Right lobe of liver (tissue), 6 donors: ENCODE measurements at regions not wholly inside any gene's neighbourhood (a gene's known extent, or its start where the extent isn't known, plus 50 kb on each side); places are given as distances from the start of the nearest gene placed in this dataset.

Experiments
- ATAC-seq, 4 donors: fragments of 200-7000 bp; cut with Tn5 transposase; one replicate each; pipeline ENCODE4 v1.9.1; 2020; ENCODE audit warnings: mild to moderate bottlenecking in 4 of 4, moderate library complexity in 4 of 4
- DNase-seq, 3 donors: peaks; one replicate each; pipeline ENCODE4 v3.0.0-alpha.2; 2020
- H3K27ac ChIP-seq, 3 donors: fragments of 200-600 bp; one replicate each; pipeline ENCODE4 v1.8.0; 2022
- H3K27me3 ChIP-seq, 2 donors: fragments of 200-600 bp; one replicate each; pipeline ENCODE4 v1.8.0; 2022
- H3K36me3 ChIP-seq, 4 donors: fragments of 200-600 bp; sonication (generic) in 1 of 4; one replicate each; pipeline versions ENCODE4 v1.5.1 to v1.8.0; 2017 to 2022; ENCODE audit warnings: control low read depth in 1 of 4
- H3K4me1 ChIP-seq, 4 donors: fragments of 200-600 bp; sonication (generic) in 1 of 4; one replicate each; pipeline versions ENCODE4 v1.5.1 to v1.8.0; 2017 to 2022; ENCODE audit warnings: control low read depth in 1 of 4
- H3K4me3 ChIP-seq, 3 donors: fragments of 200-600 bp; one replicate each; pipeline ENCODE4 v1.8.0; 2022
- H3K9me3 ChIP-seq, 4 donors: fragments of 200-600 bp; sonication (generic) in 1 of 4; one replicate each; pipeline versions ENCODE4 v1.5.1 to v1.8.0; 2017 to 2022; ENCODE audit warnings: control low read depth in 1 of 4
- CTCF ChIP-seq, 4 donors: fragments of 200-600 bp in 3 of 4; fragments of 450-650 bp in 1 of 4; IDR thresholded peaks; one replicate each; pipeline versions ENCODE4 v1.5.1 to v1.8.0; 2016 to 2022; ENCODE audit warnings: antibody characterized with exemption in 4 of 4, mild to moderate bottlenecking in 2 of 4
- POLR2A ChIP-seq: fragments of 450-650 bp; IDR thresholded peaks from one replicate; pipeline ENCODE4 v1.6.1; 2017; ENCODE audit warnings: antibody characterized with exemption, mild to moderate bottlenecking
- WGBS: methylation state at CpG from one replicate; pipeline ENCODE4 v1.1.6; 2018; ENCODE audit warnings: low coverage, low lambda C conversion rate; ENCODE audit not compliant: insufficient coverage; ENCODE audit errors: missing lambda C conversion rate; 5-methylcytosine and 5-hydroxymethylcytosine counted together
- intact Hi-C, 2 donors: fragments of 100-400 bp; cut with DNase I; formaldehyde crosslinking; loops; one replicate each; pipeline versions ENCODE4 v1.11.2 to v1.14.1; 2022
- donor health status: DM: no; HTN: yes; CAD: no.
- donor health status: DM: no; HTN: no; CAD: no.
- donor health status: DM: no; HTN: no; CAD: no.
- donor health status: DM: no; HTN: yes; CAD: no.
- donor health status: DM: no; HTN: yes; CAD: no.

- intact Hi-C loops: no loop called here
- DNase-seq: no peak
- ATAC-seq: no peak
- 57% methylated on average over 4 of the region's 6 CpGs for WGBS
- no peak overlapping the region for H3K27ac ChIP-seq
- no peak for TF ChIP-seq CTCF (IDR thresholded peaks at IDR 0.05)
- no peak for TF ChIP-seq POLR2A
- H3K27me3 ChIP-seq: no peaks in the 10 kb centered on the region
- H3K9me3 ChIP-seq: no peaks in the 10 kb centered on the region
- no peak overlapping the region for H3K4me3 ChIP-seq
- no peaks in the 10 kb centered on the region for H3K36me3 ChIP-seq
- H3K4me1 ChIP-seq: no peaks in the 10 kb centered on the region
Measured at GRCh38 chr22:47307822-47308221, 545.4 kb downstream of the TBC1D22A start.

- Histone ChIP-seq H3K4me1 (no peaks in the 10 kb centered on the region), H3K27ac (no peak overlapping the region), H3K36me3 (no peaks in the 10 kb centered on the region), H3K4me3 (no peak overlapping the region), H3K27me3 (no peaks in the 10 kb centered on the region), H3K9me3 (no peaks in the 10 kb centered on the region)
- DNase-seq (no peak), ATAC-seq (no peak)
- TF ChIP-seq CTCF (IDR thresholded peaks at IDR 0.05): no peak
- TF ChIP-seq POLR2A: no peak
- WGBS: 69% methylated on average over 5 of the region's 5 CpGs
- intact Hi-C loops: no loop called here
Measured at GRCh38 chr22:47307326-47307725, 544.9 kb downstream of the TBC1D22A start.

GRCh38 chr22:47304854-47305253 lies 542.4 kb downstream of the TBC1D22A start:
- intact Hi-C loops: no loop called here
- WGBS: 73% methylated on average over 4 of the region's 6 CpGs
- Histone ChIP-seq H3K4me3 (no peak overlapping the region), H3K36me3 (no peaks in the 10 kb centered on the region), H3K27me3 (no peaks in the 10 kb centered on the region), H3K4me1 (no peaks in the 10 kb centered on the region), H3K27ac (no peak overlapping the region), H3K9me3 (no peaks in the 10 kb centered on the region)
- no peak for TF ChIP-seq CTCF (IDR thresholded peaks at IDR 0.05)
- TF ChIP-seq POLR2A: no peak
- DNase-seq (no peak), ATAC-seq (no peak)

- Histone ChIP-seq H3K4me1 (no peaks in the 10 kb centered on the region), H3K27me3 (no peaks in the 10 kb centered on the region), H3K4me3 (no peak overlapping the region), H3K9me3 (no peaks in the 10 kb centered on the region), H3K27ac (no peak overlapping the region), H3K36me3 (no peaks in the 10 kb centered on the region)
- no CpG with 5 or more reads among the region's 22 CpGs for WGBS
- ATAC-seq (peak in 1 of 4 donors; percentile 34), DNase-seq (peak in 1 of 3 donors; percentile 52)
- no peak for TF ChIP-seq CTCF (IDR thresholded peaks at IDR 0.05)
- TF ChIP-seq POLR2A: no peak
- intact Hi-C loops: no loop called here
Measured at GRCh38 chr22:47304191-47304831, 541.9 kb downstream of the TBC1D22A start.
